ENCODE measurements at regions not wholly inside any gene's neighbourhood (a gene's known extent, or its start where the extent isn't known, plus 50 kb on each side); places are given as distances from the start of the nearest gene placed in this dataset.

- DNase-seq, result no peak
Measured at GRCh38 chr2:106981491-106981890, 95.5 kb upstream of the ST6GAL2 start.

- DNase-seq, result no peak
Measured at GRCh38 chr2:106982350-106982749, 96.4 kb upstream of the ST6GAL2 start.

- no peak for DNase-seq
Measured at GRCh38 chr2:106983305-106983704, 97.3 kb upstream of the ST6GAL2 start.

GRCh38 chr2:106988361-106988760 is 102.4 kb upstream of the ST6GAL2 start:
- DNase-seq, result no peak

GRCh38 chr2:106990297-106990696 is 104.3 kb upstream of the ST6GAL2 start:
- no peak for DNase-seq

- DNase-seq, result no peak
Measured at GRCh38 chr2:106991866-106992265, 105.9 kb upstream of the ST6GAL2 start.

GRCh38 chr2:106995556-106995955 is 109.6 kb upstream of the ST6GAL2 start:
- DNase-seq, result no peak

- peak; percentile 75 for DNase-seq
Measured at GRCh38 chr2:106996171-106996769, 110.3 kb upstream of the ST6GAL2 start.

- DNase-seq, result no peak
Measured at GRCh38 chr2:106997204-106997603, 111.2 kb upstream of the ST6GAL2 start.

GRCh38 chr2:107001062-107001461 is 115.1 kb upstream of the ST6GAL2 start:
- DNase-seq, result no peak

- DNase-seq, result no peak
Measured at GRCh38 chr2:107001551-107001950, 115.6 kb upstream of the ST6GAL2 start.

GRCh38 chr2:107001964-107002696 is 116.2 kb upstream of the ST6GAL2 start:
- DNase-seq, result no peak

- DNase-seq, result no peak
Measured at GRCh38 chr2:107002735-107003134, 116.8 kb upstream of the ST6GAL2 start.

- DNase-seq, result no peak
Measured at GRCh38 chr2:107005853-107006252, 119.9 kb upstream of the ST6GAL2 start.

- DNase-seq, result no peak
Measured at GRCh38 chr2:107006836-107007235, 120.9 kb upstream of the ST6GAL2 start.

GRCh38 chr2:107007927-107008326 is 122.0 kb upstream of the ST6GAL2 start:
- no peak for DNase-seq

GRCh38 chr2:107008843-107009242 is 122.9 kb upstream of the ST6GAL2 start:
- DNase-seq, result no peak

- DNase-seq, result no peak
Measured at GRCh38 chr2:107009275-107009674, 123.3 kb upstream of the ST6GAL2 start.

- DNase-seq, result no peak
Measured at GRCh38 chr2:107012714-107013306, 126.8 kb upstream of the ST6GAL2 start.

- DNase-seq, result no peak
Measured at GRCh38 chr2:107013884-107014283, 127.9 kb upstream of the ST6GAL2 start.

GRCh38 chr2:107018366-107018765 is 132.4 kb upstream of the ST6GAL2 start:
- no peak for DNase-seq

- DNase-seq, result no peak
Measured at GRCh38 chr2:107020392-107020791, 134.4 kb upstream of the ST6GAL2 start.

GRCh38 chr2:107024269-107024668 is 138.3 kb upstream of the ST6GAL2 start:
- DNase-seq, result no peak

- DNase-seq, result no peak
Measured at GRCh38 chr2:107025291-107025857, 139.4 kb upstream of the ST6GAL2 start.
